NCI-H526 (cell line): ENCODE measurements at regions not wholly inside any gene's neighbourhood (a gene's known extent, or its start where the extent isn't known, plus 50 kb on each side); places are given as distances from the start of the nearest gene placed in this dataset.
"Not testable (repeated sequence)": the region's sequence is repeated elsewhere in the genome, so short reads cannot be mapped to it uniquely, and the experiment has no call there.

Source experiments
- DNase-seq, 2 experiments: peaks; one replicate each; lab custom pipeline; 2025; lab: John Stamatoyannopoulos, UW

- DNase-seq = no peak
Measured at GRCh38 chrX:7515681-7516413, 327.1 kb upstream of the VCX start.

- DNase-seq = no peak
Measured at GRCh38 chrX:7514871-7515599, 327.9 kb upstream of the VCX start.

- no peak for DNase-seq
Measured at GRCh38 chrX:7512845-7513244, 330.1 kb upstream of the VCX start.

- peak; percentile 55 to 78 for DNase-seq
Measured at GRCh38 chrX:7503251-7503650, 339.7 kb upstream of the VCX start.

GRCh38 chrX:7500386-7500785 lies 342.6 kb upstream of the VCX start:
- no peak for DNase-seq

GRCh38 chrX:7486505-7486904 lies 338.6 kb upstream of the PUDP start:
- no peak for DNase-seq

GRCh38 chrX:7485061-7485460 lies 337.1 kb upstream of the PUDP start:
- DNase-seq = no peak

GRCh38 chrX:7480721-7481120 lies 332.8 kb upstream of the PUDP start:
- DNase-seq = no peak

GRCh38 chrX:7462110-7462509 lies 314.2 kb upstream of the PUDP start:
- DNase-seq = no peak

GRCh38 chrX:7461051-7461450 lies 313.1 kb upstream of the PUDP start:
- DNase-seq = not testable (repeated sequence)

GRCh38 chrX:7447801-7448499 lies 300.0 kb upstream of the PUDP start:
- no peak for DNase-seq

- DNase-seq = no peak
Measured at GRCh38 chrX:7446815-7447214, 298.9 kb upstream of the PUDP start.

- no peak for DNase-seq
Measured at GRCh38 chrX:7444967-7445366, 297.0 kb upstream of the PUDP start.

GRCh38 chrX:7441586-7441985 lies 293.6 kb upstream of the PUDP start:
- no peak for DNase-seq

- no peak for DNase-seq
Measured at GRCh38 chrX:7435822-7436221, 287.9 kb upstream of the PUDP start.

- DNase-seq = no peak
Measured at GRCh38 chrX:7432901-7433300, 284.9 kb upstream of the PUDP start.

- no peak for DNase-seq
Measured at GRCh38 chrX:7420717-7421116, 272.8 kb upstream of the PUDP start.

GRCh38 chrX:7414753-7415152 lies 266.8 kb upstream of the PUDP start:
- DNase-seq = no peak

- DNase-seq = no peak
Measured at GRCh38 chrX:7412840-7413239, 264.9 kb upstream of the PUDP start.

- no peak for DNase-seq
Measured at GRCh38 chrX:7409866-7410265, 261.9 kb upstream of the PUDP start.

- DNase-seq = no peak
Measured at GRCh38 chrX:7399373-7399772, 251.4 kb upstream of the PUDP start.

GRCh38 chrX:7390441-7390840 lies 242.5 kb upstream of the PUDP start:
- no peak for DNase-seq

- no peak for DNase-seq
Measured at GRCh38 chrX:7389576-7389975, 241.6 kb upstream of the PUDP start.
